H9 (cell line): ENCODE measurements at regions not wholly inside any gene's neighbourhood (a gene's known extent, or its start where the extent isn't known, plus 50 kb on each side); places are given as distances from the start of the nearest gene placed in this dataset.

Experiments
- DNase-seq: peaks from one replicate; pipeline ENCODE4 v3.0.0-alpha.2; 2017
- H2AFZ ChIP-seq: one replicate; pipeline ENCODE4 v1.6.1; 2013; ENCODE audit warnings: mild to moderate bottlenecking, low read length, control low read depth, moderate library complexity
- H2AK5ac ChIP-seq: 2 replicates; pipeline ENCODE4 v1.6.1; 2013; ENCODE audit warnings: low read length, control low read depth, mixed read lengths; ENCODE audit not compliant: insufficient read length
- H2BK120ac ChIP-seq: one replicate; pipeline ENCODE4 v1.6.1; 2013; ENCODE audit warnings: low read depth, mild to moderate bottlenecking, low read length, control low read depth, inconsistent platforms; ENCODE audit not compliant: poor library complexity, severe bottlenecking
- H2BK12ac ChIP-seq: 2 replicates; pipeline ENCODE4 v1.6.1; 2013; ENCODE audit warnings: low read length, control low read depth, mixed read lengths, low read depth; ENCODE audit not compliant: insufficient read length
- H2BK15ac ChIP-seq: 2 replicates; pipeline ENCODE4 v1.6.1; 2013; ENCODE audit warnings: low read depth, low read length, control low read depth
- H2BK20ac ChIP-seq: one replicate; pipeline ENCODE4 v1.6.1; 2013; ENCODE audit warnings: low read depth, mild to moderate bottlenecking, low read length, control low read depth, inconsistent platforms; ENCODE audit not compliant: poor library complexity, severe bottlenecking
- H2BK5ac ChIP-seq: 2 replicates; pipeline ENCODE4 v1.6.1; 2013; ENCODE audit warnings: low read length, control low read depth, mixed read lengths; ENCODE audit not compliant: insufficient read length
- H3K14ac ChIP-seq: 2 replicates; pipeline ENCODE4 v1.6.1; 2013; ENCODE audit warnings: low read length, control low read depth; ENCODE audit not compliant: insufficient read depth
- H3K18ac ChIP-seq: 2 replicates; pipeline ENCODE4 v1.6.1; 2013; ENCODE audit warnings: low read depth, mild to moderate bottlenecking, mixed read lengths, low read length, control low read depth; ENCODE audit not compliant: insufficient read length
- H3K23ac ChIP-seq: 2 replicates; pipeline ENCODE4 v1.6.1; 2013; ENCODE audit warnings: low read length, control low read depth, mixed read lengths, low read depth; ENCODE audit not compliant: insufficient read length
- H3K23me2 ChIP-seq: 2 replicates; pipeline ENCODE4 v1.6.1; 2013; ENCODE audit warnings: low read depth, mild to moderate bottlenecking, mixed read lengths, low read length, control low read depth; ENCODE audit not compliant: insufficient read length, poor library complexity, severe bottlenecking
- H3K27ac ChIP-seq: 2 replicates; pipeline ENCODE4 v1.5.1; 2013; ENCODE audit warnings: low read length, control low read depth, mixed read lengths, low read depth; ENCODE audit not compliant: insufficient read length
- H3K27me3 ChIP-seq: 2 replicates; pipeline ENCODE4 v1.6.1; 2013; ENCODE audit warnings: low read length, control low read depth, inconsistent platforms; ENCODE audit not compliant: insufficient read depth
- H3K4ac ChIP-seq: 2 replicates; pipeline ENCODE4 v1.6.1; 2013; ENCODE audit warnings: low read depth, mild to moderate bottlenecking, control low read depth, inconsistent platforms, low read length, moderate library complexity
- H3K4me1 ChIP-seq: 2 replicates; pipeline ENCODE4 v1.6.1; 2013; ENCODE audit warnings: low read length, control low read depth, inconsistent platforms; ENCODE audit not compliant: insufficient read depth
- H3K4me2 ChIP-seq: 2 replicates; pipeline ENCODE4 v1.6.1; 2013; ENCODE audit warnings: low read length, control low read depth, mixed read lengths; ENCODE audit not compliant: insufficient read length, insufficient read depth
- H3K56ac ChIP-seq: 2 replicates; pipeline ENCODE4 v1.6.1; 2013; ENCODE audit warnings: low read depth, mild to moderate bottlenecking, mixed read lengths, low read length, control low read depth; ENCODE audit not compliant: insufficient read length
- H3K79me1 ChIP-seq: 2 replicates; pipeline ENCODE4 v1.6.1; 2013; ENCODE audit warnings: low read depth, mild to moderate bottlenecking, moderate library complexity, low read length, control low read depth, inconsistent platforms; ENCODE audit not compliant: insufficient read depth, poor library complexity, severe bottlenecking
- H3K79me2 ChIP-seq: 2 replicates; pipeline ENCODE4 v1.6.1; 2013; ENCODE audit warnings: low read length, control low read depth, inconsistent platforms; ENCODE audit not compliant: insufficient read depth
- H3K9ac ChIP-seq: 2 replicates; pipeline ENCODE4 v1.6.1; 2013; ENCODE audit warnings: low read length, control low read depth, mixed read lengths; ENCODE audit not compliant: insufficient read length; ENCODE audit errors: extremely low read depth
- H3K9me3 ChIP-seq: one replicate; pipeline ENCODE4 v1.6.1; 2013; ENCODE audit warnings: low read depth, low read length, inconsistent platforms; ENCODE audit not compliant: control insufficient read depth
- H3T11ph ChIP-seq: one replicate; pipeline ENCODE4 v1.6.1; 2013; ENCODE audit warnings: mild to moderate bottlenecking, low read length, control low read depth, inconsistent platforms
- H4K20me1 ChIP-seq: one replicate; pipeline ENCODE4 v1.6.1; 2013; ENCODE audit not compliant: control insufficient read depth, insufficient read length, insufficient read depth
- H4K5ac ChIP-seq: 2 replicates; pipeline ENCODE4 v1.6.1; 2013; ENCODE audit warnings: low read depth, mild to moderate bottlenecking, mixed read lengths, low read length, control low read depth; ENCODE audit not compliant: insufficient read length
- H4K8ac ChIP-seq: replicated peaks from 2 replicates; pipeline ENCODE4 v1.6.1; 2013; ENCODE audit warnings: low read length, control low read depth, mixed read lengths, low read depth; ENCODE audit not compliant: insufficient read length
- H4K91ac ChIP-seq: 2 replicates; pipeline ENCODE4 v1.6.1; 2013; ENCODE audit warnings: low read depth, mild to moderate bottlenecking, moderate library complexity, mixed read lengths, low read length, control low read depth; ENCODE audit not compliant: insufficient read length
- H3K27ac Mint-ChIP-seq, 3 experiments: 2 replicates in 2 of 3; 3 replicates in 1 of 3; pipeline ENCODE4 v1.8.0; 2020 to 2021; ENCODE audit warnings: mixed read lengths in 3 of 3, mild to moderate bottlenecking in 1 of 3, moderate library complexity in 1 of 3
- H3K27me3 Mint-ChIP-seq: 2 replicates; pipeline ENCODE4 v1.8.0; 2021; ENCODE audit warnings: low read depth, mild to moderate bottlenecking, moderate library complexity, mixed read lengths
- H3K36me3 Mint-ChIP-seq, 3 experiments: 2 replicates in 2 of 3; 3 replicates in 1 of 3; pipeline ENCODE4 v1.8.0; 2020 to 2021; ENCODE audit warnings: low read depth in 3 of 3, mixed read lengths in 3 of 3; ENCODE audit not compliant: insufficient read depth in 1 of 3
- H3K4me1 Mint-ChIP-seq, 2 experiments: 2 replicates each; pipeline ENCODE4 v1.8.0; 2020; ENCODE audit warnings: mixed read lengths in 2 of 2
- H3K4me3 Mint-ChIP-seq, 2 experiments: 2 replicates in 1 of 2; 3 replicates in 1 of 2; pipeline ENCODE4 v1.8.0; 2020 to 2021; ENCODE audit warnings: mild to moderate bottlenecking in 2 of 2, mixed read lengths in 2 of 2, moderate library complexity in 1 of 2
- H3K9me3 Mint-ChIP-seq, 2 experiments: 2 replicates in 1 of 2; 3 replicates in 1 of 2; pipeline ENCODE4 v1.8.0; 2020; ENCODE audit warnings: mild to moderate bottlenecking in 2 of 2, mixed read lengths in 2 of 2, moderate library complexity in 1 of 2
- CTCF ChIP-seq: fragments of 200-600 bp; sonication (generic); conservative IDR thresholded peaks from 3 replicates; pipeline ENCODE4 v1.8.0; 2021; ENCODE audit warnings: antibody characterized with exemption, mild to moderate bottlenecking
- WGBS: extraction: QIAGEN DNeasy Blood & Tissue Kit; methylation state at CpG from one replicate; pipeline ENCODE4 v1.1.7; 2013; ENCODE audit warnings: missing lambda C conversion rate, low lambda C conversion rate, mixed read lengths; ENCODE audit not compliant: insufficient read length; ENCODE audit errors: extremely low coverage; 5-methylcytosine and 5-hydroxymethylcytosine counted together

GRCh38 chr5:167823405-167823804, 468.0 kb upstream of the WWC1 start:
- H4K20me1 ChIP-seq, result no peaks in the 10 kb centered on the region
- no peaks in the 10 kb centered on the region; the same call in 1 of the 2 replicates for H3K4me1 ChIP-seq
- H3K4ac ChIP-seq, result no peak overlapping the region
- no peak overlapping the region for H4K5ac ChIP-seq
- TF ChIP-seq CTCF, result no peak
- no peak overlapping the region for H2BK15ac ChIP-seq
- no peak overlapping the region for H2BK5ac ChIP-seq
- H3K4me1 Mint-ChIP-seq, result peaks cover 10 to 11% of the 10 kb centered on the region in 2 experiments
- WGBS, result no CpG with 5 or more reads among the region's 2 CpGs
- no peak for DNase-seq
- H2BK120ac ChIP-seq, result no peak overlapping the region
- H3K23me2 ChIP-seq, result no peaks in the 10 kb centered on the region
- no peaks in the 10 kb centered on the region for H3K9me3 ChIP-seq
- no peaks in the 10 kb centered on the region for H3K79me1 ChIP-seq
- H4K91ac ChIP-seq, result no peak overlapping the region
- peaks cover 0 to 2% (median 0%) of the 10 kb centered on the region in 3 experiments; a peak in 3 of 7 replicates for H3K36me3 Mint-ChIP-seq
- no peak overlapping the region for H3K56ac ChIP-seq
- H3K4me2 ChIP-seq, result no peak overlapping the region
- no peaks in the 10 kb centered on the region for H3K27me3 Mint-ChIP-seq
- H3K9me3 Mint-ChIP-seq, result peaks cover 0 to 4% of the 10 kb centered on the region in 2 experiments; a peak in 1 of 5 replicates
- no peak overlapping the region for H3K4me3 Mint-ChIP-seq
- H3K18ac ChIP-seq, result no peak overlapping the region
- H2AK5ac ChIP-seq, result no peak overlapping the region
- no peak overlapping the region for H2BK20ac ChIP-seq
- H3K27ac ChIP-seq, result no peak overlapping the region
- no peak overlapping the region for H3K14ac ChIP-seq
- H2BK12ac ChIP-seq, result no peak overlapping the region
- no peak overlapping the region for H3K27ac Mint-ChIP-seq
- H3K23ac ChIP-seq, result no peak overlapping the region
- H4K8ac ChIP-seq, result no peak overlapping the region
- no peaks in the 10 kb centered on the region for H3K27me3 ChIP-seq
- H3K79me2 ChIP-seq, result no peaks in the 10 kb centered on the region
- H2AFZ ChIP-seq, result no peak overlapping the region
- H3K9ac ChIP-seq, result no peak overlapping the region
- H3T11ph ChIP-seq, result no peak overlapping the region
